ENCODE measurements at regions not wholly inside any gene's neighbourhood (a gene's known extent, or its start where the extent isn't known, plus 50 kb on each side); places are given as distances from the start of the nearest gene placed in this dataset.

GRCh38 chr18:29176681-29177080 is 999.8 kb upstream of the CDH2 start:
- Mint-ChIP-seq H3K4me3 (no peak overlapping the region), H3K4me1 (no peaks in the 10 kb centered on the region), H3K9me3 (ENCODE audit: insufficient read depth) (peaks cover 1% of the 10 kb centered on the region), H3K27ac (no peak overlapping the region), H3K27me3 (no peaks in the 10 kb centered on the region)
- H3K4me1 ChIP-seq (ENCODE audit: control insufficient read depth in 2 of 2, insufficient read depth in 2 of 2, low read length in 2 of 2) = no peaks in the 10 kb centered on the region
- H3K36me3 ChIP-seq (replicated peaks in 1 of 2; ENCODE audit: control extremely low read depth in 1 of 2, control insufficient read depth in 1 of 2, extremely low read depth in 1 of 2, insufficient read depth in 2 of 2, low read length in 1 of 2) = no peaks in the 10 kb centered on the region
- DNase-seq (no peak), ATAC-seq (ENCODE audit: low read depth) (no peak)
- intact Hi-C loops (cut with micrococcal nuclease) = no loop called here
- H3K27ac ChIP-seq (ENCODE audit: low read length in 2 of 2) = no peak overlapping the region
- ChIA-PET POLR2A (no interaction called here), CTCF (no interaction called here)
- H3K27me3 ChIP-seq (replicated peaks in 1 of 4; ENCODE audit: control extremely low read depth in 1 of 4, control insufficient read depth in 3 of 4, insufficient read depth in 4 of 4, low read length in 3 of 4) = no peaks in the 10 kb centered on the region
- no peak for TF ChIP-seq EZH2 (IDR thresholded peaks at IDR 0.05; ENCODE audit: borderline replicate concordance, insufficient read depth, low read depth, low read length, poor library complexity, severe bottlenecking)
- TF ChIP-seq CTCF (IDR thresholded peaks at IDR 0.05) = no peak
- H3K9ac ChIP-seq (ENCODE audit: low read length) = no peak overlapping the region
- H2AFZ ChIP-seq (ENCODE audit: insufficient read depth, low read depth, low read length, poor library complexity, severe bottlenecking) = no peak overlapping the region
- H3K9me3 ChIP-seq (ENCODE audit: control extremely low read depth in 1 of 3, control insufficient read depth in 2 of 3, insufficient read depth in 1 of 3, low read length in 2 of 3) = no peaks in the 10 kb centered on the region
- WGBS (ENCODE audit: insufficient coverage) = no CpG with 5 or more reads among the region's 1 CpG
- H3K79me2 ChIP-seq (ENCODE audit: control insufficient read depth, insufficient read depth, low read length) = no peaks in the 10 kb centered on the region
- H4K20me1 ChIP-seq (ENCODE audit: control insufficient read depth, insufficient read depth, low read length, poor library complexity, severe bottlenecking) = no peaks in the 10 kb centered on the region
- H3K4me3 ChIP-seq (ENCODE audit: control extremely low read depth in 1 of 5, extremely low read depth in 1 of 5, insufficient read depth in 1 of 5, low read depth in 2 of 5, low read length in 4 of 5) = no peak overlapping the region
- no peak overlapping the region for H3K4me2 ChIP-seq (replicated peaks; ENCODE audit: low read depth, low read length, poor library complexity, severe bottlenecking)

- TF ChIP-seq CTCF (IDR thresholded peaks at IDR 0.05) (no peak), EZH2 (IDR thresholded peaks at IDR 0.05; ENCODE audit: borderline replicate concordance, insufficient read depth, low read depth, low read length, poor library complexity, severe bottlenecking) (no peak)
- Histone ChIP-seq H3K36me3 (replicated peaks in 1 of 2; ENCODE audit: control extremely low read depth in 1 of 2, control insufficient read depth in 1 of 2, extremely low read depth in 1 of 2, insufficient read depth in 2 of 2, low read length in 1 of 2) (no peaks in the 10 kb centered on the region), H3K4me1 (ENCODE audit: control insufficient read depth in 2 of 2, insufficient read depth in 2 of 2, low read length in 2 of 2) (no peaks in the 10 kb centered on the region), H3K4me2 (replicated peaks; ENCODE audit: low read depth, low read length, poor library complexity, severe bottlenecking) (no peak overlapping the region), H3K4me3 (ENCODE audit: control extremely low read depth in 1 of 5, extremely low read depth in 1 of 5, insufficient read depth in 1 of 5, low read depth in 2 of 5, low read length in 4 of 5) (no peak overlapping the region), H3K9me3 (ENCODE audit: control extremely low read depth in 1 of 3, control insufficient read depth in 2 of 3, insufficient read depth in 1 of 3, low read length in 2 of 3) (no peaks in the 10 kb centered on the region), H3K27ac (ENCODE audit: low read length in 2 of 2) (no peak overlapping the region), H3K79me2 (ENCODE audit: control insufficient read depth, insufficient read depth, low read length) (no peaks in the 10 kb centered on the region), H3K27me3 (replicated peaks in 1 of 4; ENCODE audit: control extremely low read depth in 1 of 4, control insufficient read depth in 3 of 4, insufficient read depth in 4 of 4, low read length in 3 of 4) (no peaks in the 10 kb centered on the region), H4K20me1 (ENCODE audit: control insufficient read depth, insufficient read depth, low read length, poor library complexity, severe bottlenecking) (no peaks in the 10 kb centered on the region), H2AFZ (ENCODE audit: insufficient read depth, low read depth, low read length, poor library complexity, severe bottlenecking) (no peak overlapping the region), H3K9ac (ENCODE audit: low read length) (no peak overlapping the region)
- DNase-seq (no peak), ATAC-seq (ENCODE audit: low read depth) (no peak)
- no peak overlapping the region for H3K27ac Mint-ChIP-seq
- intact Hi-C loops (cut with micrococcal nuclease) = no loop called here
- no peak overlapping the region for H3K4me3 Mint-ChIP-seq
- ChIA-PET POLR2A (no interaction called here), CTCF (no interaction called here)
- no peaks in the 10 kb centered on the region for H3K4me1 Mint-ChIP-seq
- no peaks in the 10 kb centered on the region for H3K27me3 Mint-ChIP-seq
- H3K9me3 Mint-ChIP-seq (ENCODE audit: insufficient read depth) = no peaks in the 10 kb centered on the region
- 87% methylated on average over 3 of the region's 3 CpGs for WGBS (ENCODE audit: insufficient coverage)
These were observed 998.0 kb upstream of the CDH2 start for GRCh38 chr18:29174891-29175290.

Data from B cell (primary cell).